Muscle layer of colon (tissue), 2 donors: ENCODE measurements at regions not wholly inside any gene's neighbourhood (a gene's known extent, or its start where the extent isn't known, plus 50 kb on each side); places are given as distances from the start of the nearest gene placed in this dataset.

ENCODE experiments used
- H3K27ac ChIP-seq: one replicate; pipeline ENCODE4 v1.7.0; 2013; ENCODE audit warnings: low read depth, mild to moderate bottlenecking, low read length, moderate library complexity
- H3K27me3 ChIP-seq, 2 donors: one replicate each; pipeline ENCODE4 v1.7.0; 2013; ENCODE audit warnings: low read length in 2 of 2, mild to moderate bottlenecking in 2 of 2; ENCODE audit not compliant: insufficient read depth in 2 of 2, control insufficient read depth in 1 of 2
- H3K36me3 ChIP-seq: one replicate; pipeline ENCODE4 v1.7.0; 2013; ENCODE audit warnings: mild to moderate bottlenecking, low read length; ENCODE audit not compliant: insufficient read depth
- H3K4me1 ChIP-seq: one replicate; pipeline ENCODE4 v1.7.0; 2013; ENCODE audit warnings: mild to moderate bottlenecking, low read length; ENCODE audit not compliant: insufficient read depth
- H3K4me3 ChIP-seq, 2 donors: one replicate each; pipeline ENCODE4 v1.7.0; 2013; ENCODE audit warnings: low read length in 2 of 2, low read depth in 1 of 2, mild to moderate bottlenecking in 1 of 2, moderate library complexity in 1 of 2
- H3K9ac ChIP-seq: one replicate; pipeline ENCODE4 v1.7.0; 2013; ENCODE audit warnings: low read length
- H3K9me3 ChIP-seq: one replicate; pipeline ENCODE4 v1.7.0; 2013; ENCODE audit warnings: mild to moderate bottlenecking, low read length
- donor health status: abdominal sarcoma.
- donor health status: Adenocarcinoma of cecum.

- Histone ChIP-seq H3K27ac (no peak overlapping the region), H3K9ac (no peak overlapping the region), H3K9me3 (no peaks in the 10 kb centered on the region), H3K4me3 (no peak overlapping the region), H3K4me1 (peaks cover 19% of the 10 kb centered on the region), H3K36me3 (no peaks in the 10 kb centered on the region), H3K27me3 (no peaks in the 10 kb centered on the region)
Observed at GRCh38 chr11:45024846-45025588, 74.3 kb upstream of the TP53I11 start.

GRCh38 chr11:45025716-45026492 lies 75.2 kb upstream of the TP53I11 start:
- no peak overlapping the region for H3K27ac ChIP-seq

GRCh38 chr11:45026835-45027234 lies 76.2 kb upstream of the TP53I11 start:
- Histone ChIP-seq H3K4me3 (no peak overlapping the region), H3K27ac (no peak overlapping the region), H3K9ac (no peak overlapping the region), H3K9me3 (no peaks in the 10 kb centered on the region), H3K27me3 (no peaks in the 10 kb centered on the region), H3K4me1 (peaks cover 12% of the 10 kb centered on the region), H3K36me3 (no peaks in the 10 kb centered on the region)

More at GRCh38 chr11:45025716-45026492, 75.2 kb upstream of the TP53I11 start:
- peaks cover 19% of the 10 kb centered on the region for H3K4me1 ChIP-seq
- H3K36me3 ChIP-seq, result no peaks in the 10 kb centered on the region
- no peak overlapping the region for H3K9ac ChIP-seq
- no peaks in the 10 kb centered on the region for H3K27me3 ChIP-seq
- H3K4me3 ChIP-seq, result no peak overlapping the region
- no peaks in the 10 kb centered on the region for H3K9me3 ChIP-seq

- no peak overlapping the region for H3K27ac ChIP-seq
Observed at GRCh38 chr11:45027312-45027711, 76.6 kb upstream of the TP53I11 start.

GRCh38 chr11:45028911-45029682 lies 78.4 kb upstream of the TP53I11 start:
- Histone ChIP-seq H3K4me1 (no peaks in the 10 kb centered on the region), H3K27ac (no peak overlapping the region), H3K4me3 (no peak overlapping the region), H3K9me3 (no peaks in the 10 kb centered on the region), H3K9ac (no peak overlapping the region), H3K27me3 (no peaks in the 10 kb centered on the region), H3K36me3 (no peaks in the 10 kb centered on the region)

More at GRCh38 chr11:45027312-45027711, 76.6 kb upstream of the TP53I11 start:
- Histone ChIP-seq H3K4me1 (peaks cover 7% of the 10 kb centered on the region), H3K9me3 (no peaks in the 10 kb centered on the region), H3K4me3 (no peak overlapping the region), H3K36me3 (no peaks in the 10 kb centered on the region), H3K27me3 (no peaks in the 10 kb centered on the region), H3K9ac (no peak overlapping the region)

- Histone ChIP-seq H3K9ac (no peak overlapping the region), H3K36me3 (no peaks in the 10 kb centered on the region), H3K9me3 (no peaks in the 10 kb centered on the region), H3K27me3 (no peaks in the 10 kb centered on the region), H3K4me1 (no peaks in the 10 kb centered on the region), H3K4me3 (no peak overlapping the region), H3K27ac (no peak overlapping the region)
Observed at GRCh38 chr11:45030778-45031177, 80.1 kb upstream of the TP53I11 start.

GRCh38 chr11:45031912-45032519 lies 81.3 kb upstream of the TP53I11 start:
- no peaks in the 10 kb centered on the region for H3K4me1 ChIP-seq
- H3K36me3 ChIP-seq, result no peaks in the 10 kb centered on the region
- no peak overlapping the region for H3K27ac ChIP-seq
- no peaks in the 10 kb centered on the region for H3K9me3 ChIP-seq
- H3K4me3 ChIP-seq, result no peak overlapping the region
- H3K27me3 ChIP-seq, result no peaks in the 10 kb centered on the region
- no peak overlapping the region for H3K9ac ChIP-seq

GRCh38 chr11:45035413-45035812 lies 84.7 kb upstream of the TP53I11 start:
- no peaks in the 10 kb centered on the region for H3K36me3 ChIP-seq
- no peak overlapping the region for H3K9ac ChIP-seq
- H3K4me3 ChIP-seq, result no peak overlapping the region
- H3K4me1 ChIP-seq, result no peaks in the 10 kb centered on the region
- H3K27ac ChIP-seq, result no peak overlapping the region
- no peaks in the 10 kb centered on the region for H3K27me3 ChIP-seq
- no peaks in the 10 kb centered on the region for H3K9me3 ChIP-seq

- Histone ChIP-seq H3K36me3 (no peaks in the 10 kb centered on the region), H3K4me1 (no peaks in the 10 kb centered on the region), H3K4me3 (no peak overlapping the region), H3K27me3 (no peaks in the 10 kb centered on the region), H3K27ac (no peak overlapping the region), H3K9ac (no peak overlapping the region), H3K9me3 (no peaks in the 10 kb centered on the region)
Observed at GRCh38 chr11:45036010-45036409, 85.3 kb upstream of the TP53I11 start.

- Histone ChIP-seq H3K27me3 (no peaks in the 10 kb centered on the region), H3K36me3 (no peaks in the 10 kb centered on the region), H3K4me1 (no peaks in the 10 kb centered on the region), H3K9ac (no peak overlapping the region), H3K9me3 (no peaks in the 10 kb centered on the region), H3K27ac (no peak overlapping the region), H3K4me3 (no peak overlapping the region)
Observed at GRCh38 chr11:45036733-45037132, 86.0 kb upstream of the TP53I11 start.

- H3K4me1 ChIP-seq, result no peaks in the 10 kb centered on the region
- no peak overlapping the region for H3K9ac ChIP-seq
- H3K27me3 ChIP-seq, result no peaks in the 10 kb centered on the region
- no peak overlapping the region for H3K27ac ChIP-seq
- no peak overlapping the region for H3K4me3 ChIP-seq
- no peaks in the 10 kb centered on the region for H3K36me3 ChIP-seq
- no peaks in the 10 kb centered on the region for H3K9me3 ChIP-seq
Observed at GRCh38 chr11:45037434-45038005, 86.8 kb upstream of the TP53I11 start.
